Panc1 (cell line): ENCODE measurements at regions not wholly inside any gene's neighbourhood (a gene's known extent, or its start where the extent isn't known, plus 50 kb on each side); places are given as distances from the start of the nearest gene placed in this dataset.

ENCODE experiments used
- ATAC-seq: fragments of 200-7000 bp; cut with Tn5 transposase; 2 replicates; pipeline ENCODE4 v1.9.1; 2020; ENCODE audit warnings: mild to moderate bottlenecking, moderate library complexity
- BruUV-seq: library from RNA; stranded (reverse); fragments of 400-500 nt; replicated peaks from 2 replicates; lab custom pipeline; 2021; lab: Mats Ljungman, UMichigan
- CTCF ChIA-PET: fragments of 300-600 bp; sonication (Branson Sonifier 250); formaldehyde crosslinking; loops from one replicate; lab custom pipeline; 2022; ENCODE audit warnings: antibody characterized with exemption; lab: Charles Lee
- POLR2A ChIA-PET: fragments of 300-600 bp; sonication (Branson Sonifier 250); formaldehyde crosslinking; loops from one replicate; lab custom pipeline; 2022; ENCODE audit warnings: antibody characterized with exemption; lab: Charles Lee
- DNase-seq: peaks from one replicate; pipeline ENCODE4 v3.0.0-alpha.2; 2010; ENCODE audit warnings: low read depth, low spot score
- H3K27ac ChIP-seq: 2 replicates; pipeline ENCODE4 v1.5.1; 2011; ENCODE audit warnings: mild to moderate bottlenecking, low read length, inconsistent platforms
- H3K27me3 ChIP-seq: fragments of 200-500 bp; sonication (Bioruptor generic); 2 replicates; pipeline ENCODE4 v1.6.0; 2014; ENCODE audit warnings: low read length, inconsistent platforms; ENCODE audit not compliant: control insufficient read depth, insufficient read depth
- H3K36me3 ChIP-seq: fragments of 200-500 bp; sonication (Bioruptor generic); 2 replicates; pipeline ENCODE4 v1.5.1; 2014; ENCODE audit warnings: inconsistent platforms, mild to moderate bottlenecking, low read length, moderate library complexity; ENCODE audit not compliant: control insufficient read depth, insufficient read depth
- H3K4me1 ChIP-seq: 2 replicates; pipeline ENCODE4 v1.5.1; 2011; ENCODE audit warnings: inconsistent platforms, mild to moderate bottlenecking, low read length, moderate library complexity; ENCODE audit not compliant: control insufficient read depth, insufficient read depth
- H3K4me3 ChIP-seq, 2 experiments: 2 replicates each; pipeline ENCODE4 v1.5.1; 2011 to 2012; ENCODE audit warnings: low read depth in 2 of 2, low read length in 2 of 2, mild to moderate bottlenecking in 2 of 2, inconsistent platforms in 1 of 2, moderate library complexity in 1 of 2
- H3K9me3 ChIP-seq: fragments of 200-500 bp; sonication (Bioruptor generic); 2 replicates; pipeline ENCODE4 v1.5.1; 2014; ENCODE audit warnings: low read depth, mild to moderate bottlenecking, inconsistent platforms, low read length, moderate library complexity; ENCODE audit not compliant: control insufficient read depth, insufficient read depth
- CTCF ChIP-seq: fragments of 450-650 bp; IDR thresholded peaks from 2 replicates; pipeline ENCODE4 v1.5.1; 2017; ENCODE audit warnings: mild to moderate bottlenecking
- POLR2AphosphoS5 ChIP-seq: IDR thresholded peaks from 2 replicates; pipeline ENCODE4 v1.6.1; 2012; ENCODE audit warnings: mild to moderate bottlenecking, low read depth, low read length, moderate library complexity
- REST ChIP-seq, 2 experiments: IDR thresholded peaks; 2 replicates each; pipeline ENCODE4 v1.6.1; 2011 to 2012; ENCODE audit warnings: low read depth in 2 of 2, control low read depth in 1 of 2, low read length in 1 of 2, mild to moderate bottlenecking in 1 of 2, moderate library complexity in 1 of 2; ENCODE audit not compliant: insufficient read depth in 1 of 2
- SIN3A ChIP-seq: IDR thresholded peaks from 2 replicates; pipeline ENCODE4 v1.6.1; 2012; ENCODE audit warnings: low read depth, mild to moderate bottlenecking, low read length, moderate library complexity, borderline replicate concordance; ENCODE audit not compliant: insufficient read depth
- TCF7L2 ChIP-seq: IDR thresholded peaks from 2 replicates; pipeline ENCODE4 v1.6.1; 2011; ENCODE audit warnings: mild to moderate bottlenecking, low read depth, low read length, inconsistent platforms
- in situ Hi-C: cut with HindIII; loops from 2 replicates; pipeline ENCODE4 v1.10.0; 2016; ENCODE audit warnings: low sequenced_read_pairs, low pct_unique_long_range_greater_than_20kb
- intact Hi-C: fragments of 100-400 bp; cut with micrococcal nuclease; formaldehyde crosslinking; loops from one replicate; pipeline ENCODE4 v1.10.0; 2022; ENCODE audit not compliant: unreplicated experiment

- Histone ChIP-seq H3K4me3 (no peak overlapping the region), H3K27me3 (no peaks in the 10 kb centered on the region), H3K4me1 (peaks cover 2% of the 10 kb centered on the region; the same call in 1 of the 2 replicates), H3K36me3 (no peaks in the 10 kb centered on the region), H3K27ac (no peak overlapping the region), H3K9me3 (no peaks in the 10 kb centered on the region)
- intact Hi-C loops (loop anchor here (10.0 kb wide), 1 partner anchor 318 kb away; no protein-coding TSS in a partner anchor), in situ Hi-C loops (no loop called here)
- TF ChIP-seq SIN3A (no peak), REST (IDR thresholded peaks at IDR 0.05; ENCODE audit: insufficient read depth in 1 of 2, low read depth in 2 of 2, low read length in 1 of 2) (no peak), CTCF (no peak), TCF7L2 (no peak), POLR2AphosphoS5 (no peak)
- DNase-seq (no peak), ATAC-seq (no peak)
- POLR2A ChIA-PET = no interaction called here
- no TSS peak for BruUV-seq
- CTCF ChIA-PET = interaction anchor here (0.6 kb wide), 1 partner anchor 14 kb away, joined by 3 read pairs; no protein-coding TSS in a partner anchor
Observed at GRCh38 chr6:47416396-47417345, 60.9 kb upstream of the CD2AP start.

DNA sequence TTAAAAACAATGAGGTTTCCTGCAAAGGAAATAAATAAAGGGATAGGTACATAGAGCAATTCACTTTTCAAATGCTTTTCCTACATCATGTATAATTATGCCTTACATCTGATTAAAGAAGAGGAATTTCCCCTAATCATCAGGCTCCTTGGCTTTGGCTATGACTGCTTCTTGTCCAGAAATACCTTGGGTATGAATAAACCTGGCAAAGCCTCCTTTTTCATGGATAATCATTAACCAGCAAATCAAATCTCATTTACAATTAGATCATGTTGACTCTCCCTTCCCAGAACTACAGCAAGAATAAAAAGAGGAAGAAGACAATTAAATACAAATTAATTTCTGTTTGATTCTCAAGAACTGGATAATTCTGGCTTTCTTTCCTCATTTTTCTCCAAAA is 58.0 kb upstream of the CD2AP start:
- Histone ChIP-seq H3K36me3 (no peaks in the 10 kb centered on the region), H3K4me3 (no peak overlapping the region), H3K9me3 (no peaks in the 10 kb centered on the region), H3K27ac (no peak overlapping the region), H3K4me1 (peaks cover 1% of the 10 kb centered on the region; the same call in 1 of the 2 replicates), H3K27me3 (no peaks in the 10 kb centered on the region)
- POLR2A ChIA-PET = no interaction called here
- in situ Hi-C loops = no loop called here
- BruUV-seq = no TSS peak
- CTCF ChIA-PET = no interaction called here
- TF ChIP-seq TCF7L2 (no peak), SIN3A (no peak), CTCF (no peak), POLR2AphosphoS5 (no peak), REST (IDR thresholded peaks at IDR 0.05; ENCODE audit: insufficient read depth in 1 of 2, low read depth in 2 of 2, low read length in 1 of 2) (no peak)
- DNase-seq (no peak), ATAC-seq (no peak)
- intact Hi-C loops = loop anchor here (10.0 kb wide), 1 partner anchor 315 kb away; no protein-coding TSS in a partner anchor
